PC-3 (cell line): ENCODE measurements at regions not wholly inside any gene's neighbourhood (a gene's known extent, or its start where the extent isn't known, plus 50 kb on each side); places are given as distances from the start of the nearest gene placed in this dataset.
"Not testable (repeated sequence)": the region's sequence is repeated elsewhere in the genome, so short reads cannot be mapped to it uniquely, and the experiment has no call there.

Experiments used
- ATAC-seq: fragments of 200-7000 bp; cut with Tn5 transposase; 2 replicates; pipeline ENCODE4 v1.9.1; 2020; ENCODE audit warnings: mild to moderate bottlenecking, moderate library complexity
- BruUV-seq: library from RNA; stranded (reverse); fragments of 400-500 nt; replicated peaks from 2 replicates; lab custom pipeline; 2021; lab: Mats Ljungman, UMichigan
- CTCF ChIA-PET: fragments of 300-600 bp; sonication (Branson Sonifier 250); formaldehyde crosslinking; loops from one replicate; lab custom pipeline; 2022; ENCODE audit warnings: antibody characterized with exemption; lab: Charles Lee
- POLR2A ChIA-PET: fragments of 300-600 bp; sonication (Branson Sonifier 250); formaldehyde crosslinking; loops from one replicate; lab custom pipeline; 2022; ENCODE audit warnings: antibody characterized with exemption; ENCODE audit not compliant: unreplicated experiment; lab: Charles Lee
- DNase-seq: peaks from one replicate; pipeline ENCODE4 v3.0.0-alpha.2; 2015
- H2AFZ ChIP-seq: fragments of 300-600 bp; sonication (generic); 2 replicates; pipeline ENCODE4 v1.6.0; 2016; ENCODE audit warnings: antibody characterized with exemption, low read length
- H3F3A ChIP-seq: fragments of 300-600 bp; sonication (generic); one replicate; pipeline ENCODE4 v1.6.0; 2017; ENCODE audit warnings: antibody characterized with exemption, low read length, control low read depth, mild to moderate bottlenecking; ENCODE audit not compliant: unreplicated experiment
- H3K27ac ChIP-seq: fragments of 300-600 bp; sonication (generic); 2 replicates; pipeline ENCODE4 v1.5.1; 2016; ENCODE audit warnings: mild to moderate bottlenecking, low read length
- H3K27me3 ChIP-seq: fragments of 300-600 bp; sonication (generic); 2 replicates; pipeline ENCODE4 v1.6.1; 2016; ENCODE audit warnings: low read length, mixed read lengths
- H3K36me3 ChIP-seq: fragments of 300-600 bp; sonication (generic); 2 replicates; pipeline ENCODE4 v1.6.1; 2016; ENCODE audit warnings: low read depth, mixed run types, low read length, mixed read lengths
- H3K4me1 ChIP-seq: fragments of 300-600 bp; sonication (generic); 2 replicates; pipeline ENCODE4 v1.5.1; 2016; ENCODE audit warnings: low read length; ENCODE audit not compliant: insufficient read depth
- H3K4me2 ChIP-seq: fragments of 300-600 bp; sonication (generic); 2 replicates; pipeline ENCODE4 v1.6.0; 2016; ENCODE audit warnings: low read length
- H3K4me3 ChIP-seq: fragments of 300-600 bp; sonication (generic); 2 replicates; pipeline ENCODE4 v1.5.1; 2016; ENCODE audit warnings: mild to moderate bottlenecking, low read length, mixed read lengths
- H3K79me2 ChIP-seq: fragments of 300-600 bp; sonication (generic); 2 replicates; pipeline ENCODE4 v1.6.1; 2017; ENCODE audit warnings: low read length, mixed read lengths
- H3K9ac ChIP-seq: fragments of 300-600 bp; sonication (generic); 2 replicates; pipeline ENCODE4 v1.6.0; 2016; ENCODE audit warnings: mild to moderate bottlenecking, low read length
- H3K9me2 ChIP-seq: fragments of 300-600 bp; sonication (generic); replicated peaks from 2 replicates; pipeline ENCODE4 v1.6.1; 2016; ENCODE audit warnings: mixed run types, low read length, mixed read lengths
- H3K9me3 ChIP-seq: fragments of 300-600 bp; sonication (generic); 2 replicates; pipeline ENCODE4 v1.6.1; 2016; ENCODE audit warnings: low read length, mixed read lengths
- H4K20me1 ChIP-seq: fragments of 300-600 bp; sonication (generic); 2 replicates; pipeline ENCODE4 v1.6.1; 2016; ENCODE audit warnings: low read length, mixed read lengths
- EZH2 ChIP-seq: fragments of 300-600 bp; sonication (generic); IDR thresholded peaks from one replicate; pipeline ENCODE4 v1.6.1; 2017; ENCODE audit warnings: antibody characterized with exemption, mild to moderate bottlenecking, low read length; ENCODE audit not compliant: unreplicated experiment
- EZH2phosphoT487 ChIP-seq: fragments of 300-600 bp; sonication (generic); IDR thresholded peaks from 2 replicates; pipeline ENCODE4 v1.6.1; 2018; ENCODE audit warnings: mild to moderate bottlenecking, antibody characterized with exemption, low read length, borderline replicate concordance
- intact Hi-C: fragments of 100-400 bp; cut with micrococcal nuclease; formaldehyde crosslinking; loops from 2 replicates; pipeline ENCODE4 v1.9.0; 2023
- TF ChIP-seq, protein P1 (sequence below): fragments of 300-600 bp; sonication (generic); conservative IDR thresholded peaks from 2 replicates; pipeline ENCODE4 v1.5.1; 2017; ENCODE audit warnings: antibody characterized with exemption, low read depth, mild to moderate bottlenecking, low read length

DNA sequence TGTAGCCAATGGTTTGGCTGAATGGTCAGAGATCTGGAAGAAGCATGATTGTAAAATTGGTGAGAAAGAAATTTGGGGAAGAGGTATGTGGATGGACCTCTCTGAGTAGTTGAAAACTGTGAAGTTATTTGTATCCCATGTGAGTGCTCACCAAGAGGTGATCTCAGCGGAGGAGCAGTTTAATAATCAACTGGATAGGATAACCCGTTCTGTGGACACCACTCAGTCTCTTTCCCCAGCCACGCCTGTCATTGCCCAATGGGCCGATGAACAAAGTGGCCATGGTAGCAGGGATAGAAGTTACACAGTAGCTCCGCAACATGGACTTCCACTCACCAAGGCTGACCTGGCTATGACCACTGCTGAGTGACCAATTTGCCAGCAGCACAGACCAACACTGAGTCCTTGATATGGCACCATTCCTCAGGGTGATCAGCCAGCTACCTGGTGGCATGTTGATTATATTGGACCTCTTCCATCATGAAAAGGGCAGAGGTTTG lies 257.4 kb upstream of the ATXN7L3B start:
- H3K36me3 ChIP-seq = no peaks in the 10 kb centered on the region
- TF ChIP-seq, protein P1, sequence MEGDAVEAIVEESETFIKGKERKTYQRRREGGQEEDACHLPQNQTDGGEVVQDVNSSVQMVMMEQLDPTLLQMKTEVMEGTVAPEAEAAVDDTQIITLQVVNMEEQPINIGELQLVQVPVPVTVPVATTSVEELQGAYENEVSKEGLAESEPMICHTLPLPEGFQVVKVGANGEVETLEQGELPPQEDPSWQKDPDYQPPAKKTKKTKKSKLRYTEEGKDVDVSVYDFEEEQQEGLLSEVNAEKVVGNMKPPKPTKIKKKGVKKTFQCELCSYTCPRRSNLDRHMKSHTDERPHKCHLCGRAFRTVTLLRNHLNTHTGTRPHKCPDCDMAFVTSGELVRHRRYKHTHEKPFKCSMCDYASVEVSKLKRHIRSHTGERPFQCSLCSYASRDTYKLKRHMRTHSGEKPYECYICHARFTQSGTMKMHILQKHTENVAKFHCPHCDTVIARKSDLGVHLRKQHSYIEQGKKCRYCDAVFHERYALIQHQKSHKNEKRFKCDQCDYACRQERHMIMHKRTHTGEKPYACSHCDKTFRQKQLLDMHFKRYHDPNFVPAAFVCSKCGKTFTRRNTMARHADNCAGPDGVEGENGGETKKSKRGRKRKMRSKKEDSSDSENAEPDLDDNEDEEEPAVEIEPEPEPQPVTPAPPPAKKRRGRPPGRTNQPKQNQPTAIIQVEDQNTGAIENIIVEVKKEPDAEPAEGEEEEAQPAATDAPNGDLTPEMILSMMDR = no peak
- TF ChIP-seq EZH2phosphoT487 (no peak), EZH2 (no peak)
- ATAC-seq (no peak), DNase-seq (no peak)
- H3K4me3 ChIP-seq = no peak overlapping the region
- no peaks in the 10 kb centered on the region for H4K20me1 ChIP-seq
- H3K79me2 ChIP-seq = no peaks in the 10 kb centered on the region
- ChIA-PET POLR2A (no interaction called here), CTCF (no interaction called here)
- no peak overlapping the region for H2AFZ ChIP-seq
- H3K4me1 ChIP-seq = peaks cover 10% of the 10 kb centered on the region
- H3K9me3 ChIP-seq = 0 out of 2 replicates have a peak, but pooled peaks cover 3% of the 10 kb centered on the region
- no peak overlapping the region for H3K4me2 ChIP-seq
- no peak overlapping the region for H3K27ac ChIP-seq
- no TSS peak for BruUV-seq
- no peaks in the 10 kb centered on the region for H3F3A ChIP-seq
- intact Hi-C loops = no loop called here
- H3K9ac ChIP-seq = no peak overlapping the region
- H3K9me2 ChIP-seq = peaks cover 4% of the 10 kb centered on the region; the same call in 1 of the 2 replicates
- no peaks in the 10 kb centered on the region for H3K27me3 ChIP-seq

DNA sequence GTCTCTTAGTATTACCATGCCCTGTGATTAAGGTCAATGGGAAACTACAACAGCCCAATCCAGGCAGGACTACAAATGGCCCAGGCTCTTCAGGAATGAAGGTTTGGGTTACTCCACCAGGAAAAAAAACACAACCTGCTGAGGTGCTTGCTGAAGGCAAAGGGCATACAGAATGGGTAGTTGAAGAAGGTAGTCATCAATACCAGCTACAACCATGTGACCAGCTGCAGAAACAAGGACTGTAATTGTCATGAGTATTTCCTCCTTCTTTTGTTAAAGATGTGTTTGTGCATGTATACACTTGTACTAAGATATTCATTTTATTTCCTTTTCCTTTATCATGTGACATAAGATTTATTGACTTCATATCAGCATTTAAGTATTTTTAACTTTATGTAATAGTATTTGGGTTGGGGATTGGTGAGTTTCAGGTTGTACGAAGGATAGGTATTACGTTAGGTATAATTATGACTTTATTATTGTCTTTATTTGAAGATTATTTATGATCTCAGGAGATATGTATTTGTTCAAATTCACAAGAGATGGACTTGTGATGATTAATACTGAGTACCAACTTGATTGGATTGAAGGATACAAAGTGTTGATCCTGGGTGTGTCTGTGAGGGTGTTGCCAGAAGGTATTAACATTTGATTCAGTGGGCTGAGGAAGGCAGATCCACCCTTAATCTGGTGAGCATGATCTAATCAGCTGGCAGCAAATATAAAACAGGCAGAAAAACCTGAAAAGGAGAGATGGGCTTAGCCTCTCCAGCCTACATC lies 256.0 kb upstream of the ATXN7L3B start:
- intact Hi-C loops, H4K20me1 ChIP-seq, BruUV-seq, H3K27me3 ChIP-seq, H3K4me3 ChIP-seq, H3K27ac ChIP-seq, H3K4me2 ChIP-seq, H2AFZ ChIP-seq, POLR2A ChIA-PET, H3K9me3 ChIP-seq, H3K9me2 ChIP-seq, CTCF ChIA-PET, H3K36me3 ChIP-seq, H3K79me2 ChIP-seq, ATAC-seq, H3K9ac ChIP-seq, H3F3A ChIP-seq, DNase-seq: not testable (repeated sequence)
- peaks cover 17% of the 10 kb centered on the region for H3K4me1 ChIP-seq

DNA sequence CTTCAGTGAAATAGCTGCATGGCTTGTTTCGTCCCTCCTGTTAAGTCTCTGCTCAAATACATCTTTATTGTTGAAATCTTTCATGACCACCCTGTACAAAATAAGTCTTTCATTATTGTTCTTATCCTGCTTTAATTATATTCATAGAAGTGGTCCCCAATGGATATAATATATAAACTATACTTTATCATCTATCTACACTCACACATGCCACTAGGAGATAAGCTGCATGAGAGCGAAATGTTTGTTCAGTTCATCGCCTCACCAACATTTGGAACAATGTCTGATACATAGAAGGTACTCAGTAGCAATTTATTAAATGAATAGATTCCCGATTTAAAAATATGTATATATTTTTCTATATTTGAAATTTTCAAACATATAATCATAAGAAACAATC lies 254.0 kb upstream of the ATXN7L3B start:
- H3K27me3 ChIP-seq = no peaks in the 10 kb centered on the region
- no peak overlapping the region for H3K9ac ChIP-seq
- TF ChIP-seq EZH2phosphoT487 (no peak), EZH2 (no peak)
- TF ChIP-seq, protein P1 = no peak
- no TSS peak for BruUV-seq
- no peak overlapping the region for H2AFZ ChIP-seq
- ATAC-seq (no peak), DNase-seq (no peak)
- POLR2A ChIA-PET = no interaction called here
- H3K9me3 ChIP-seq = no peaks in the 10 kb centered on the region
- no peaks in the 10 kb centered on the region for H3K36me3 ChIP-seq
- H3K79me2 ChIP-seq = no peaks in the 10 kb centered on the region
- intact Hi-C loops = no loop called here
- H4K20me1 ChIP-seq = no peaks in the 10 kb centered on the region
- H3K4me3 ChIP-seq = no peak overlapping the region
- H3F3A ChIP-seq = no peaks in the 10 kb centered on the region
- H3K27ac ChIP-seq = no peak overlapping the region
- H3K4me2 ChIP-seq = no peak overlapping the region
- peaks cover 17% of the 10 kb centered on the region for H3K4me1 ChIP-seq
- H3K9me2 ChIP-seq = peaks cover 4% of the 10 kb centered on the region; the same call in 1 of the 2 replicates
- CTCF ChIA-PET = no interaction called here
